ENCODE measurements at regions not wholly inside any gene's neighbourhood (a gene's known extent, or its start where the extent isn't known, plus 50 kb on each side); places are given as distances from the start of the nearest gene placed in this dataset.

DNA sequence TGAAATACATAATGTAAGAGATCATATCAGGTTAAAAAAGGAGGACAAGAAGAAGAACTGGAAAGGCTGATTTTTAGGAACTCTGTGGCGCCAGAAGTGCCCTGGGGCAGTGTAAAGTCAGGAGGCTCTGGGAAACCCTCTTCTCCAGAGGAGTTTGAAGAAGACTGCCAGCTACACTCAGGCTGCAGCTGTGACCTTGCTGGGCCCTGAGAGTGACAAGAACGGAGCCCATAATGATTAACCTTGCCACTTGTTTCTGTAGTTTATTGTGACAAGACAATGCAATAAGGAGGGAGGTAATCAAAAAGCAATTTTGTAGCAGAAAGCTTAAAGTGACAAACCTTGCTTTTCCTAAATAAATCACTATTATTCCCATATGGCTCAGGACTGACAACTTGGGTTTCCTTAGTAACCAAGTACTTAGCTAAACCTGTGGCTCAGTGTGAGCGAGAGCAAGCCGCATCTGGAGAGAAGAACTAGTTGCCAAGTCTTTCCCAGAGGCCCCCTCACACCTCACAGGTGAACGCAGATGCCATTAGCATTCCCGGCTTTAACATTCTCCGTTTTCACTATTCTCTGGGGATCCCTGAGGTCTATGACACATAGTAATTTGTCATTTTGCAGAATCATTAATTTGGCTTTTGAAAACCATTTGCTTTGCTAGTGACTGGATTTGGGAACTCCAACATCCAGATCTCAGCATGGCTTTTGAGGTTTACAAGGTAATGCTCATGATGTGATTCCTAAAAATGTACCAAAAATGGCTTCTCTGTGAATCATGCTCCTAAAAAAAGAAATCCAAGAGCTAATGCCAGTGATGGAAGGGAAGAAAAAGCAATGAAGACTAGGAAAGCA lies 115.9 kb downstream of the OMA1 start:
- no peak for ATAC-seq

DNA sequence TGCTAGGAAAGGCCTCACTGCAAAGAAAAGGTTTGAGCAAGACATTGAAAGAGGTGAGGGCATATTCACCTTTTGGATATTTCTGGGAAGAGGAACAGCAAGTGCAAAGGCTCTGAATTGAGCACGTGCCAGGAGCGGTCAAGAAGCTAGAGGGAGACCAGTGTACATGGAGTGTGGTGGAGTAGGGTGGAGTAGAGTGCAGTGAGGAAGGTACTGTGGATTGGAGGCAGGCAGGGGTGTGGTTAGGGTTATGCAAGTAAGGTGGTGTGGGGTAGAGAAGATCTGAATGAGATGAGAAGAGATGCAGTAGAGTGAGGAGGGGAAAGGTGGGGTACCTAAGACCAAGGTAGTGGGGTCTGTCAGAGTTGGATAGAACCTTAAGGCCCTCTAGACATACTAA lies 119.6 kb downstream of the OMA1 start:
- TF ChIP-seq POLR2A (IDR thresholded peaks at IDR 0.05) = no peak
- TF ChIP-seq, protein P1, sequence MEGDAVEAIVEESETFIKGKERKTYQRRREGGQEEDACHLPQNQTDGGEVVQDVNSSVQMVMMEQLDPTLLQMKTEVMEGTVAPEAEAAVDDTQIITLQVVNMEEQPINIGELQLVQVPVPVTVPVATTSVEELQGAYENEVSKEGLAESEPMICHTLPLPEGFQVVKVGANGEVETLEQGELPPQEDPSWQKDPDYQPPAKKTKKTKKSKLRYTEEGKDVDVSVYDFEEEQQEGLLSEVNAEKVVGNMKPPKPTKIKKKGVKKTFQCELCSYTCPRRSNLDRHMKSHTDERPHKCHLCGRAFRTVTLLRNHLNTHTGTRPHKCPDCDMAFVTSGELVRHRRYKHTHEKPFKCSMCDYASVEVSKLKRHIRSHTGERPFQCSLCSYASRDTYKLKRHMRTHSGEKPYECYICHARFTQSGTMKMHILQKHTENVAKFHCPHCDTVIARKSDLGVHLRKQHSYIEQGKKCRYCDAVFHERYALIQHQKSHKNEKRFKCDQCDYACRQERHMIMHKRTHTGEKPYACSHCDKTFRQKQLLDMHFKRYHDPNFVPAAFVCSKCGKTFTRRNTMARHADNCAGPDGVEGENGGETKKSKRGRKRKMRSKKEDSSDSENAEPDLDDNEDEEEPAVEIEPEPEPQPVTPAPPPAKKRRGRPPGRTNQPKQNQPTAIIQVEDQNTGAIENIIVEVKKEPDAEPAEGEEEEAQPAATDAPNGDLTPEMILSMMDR (IDR thresholded peaks at IDR 0.05 in 4 of 5, conservative IDR thresholded peaks at IDR 0.05 in 1 of 5) = no peak
- Histone ChIP-seq H3K9me3 (no peaks in the 10 kb centered on the region), H3K27me3 (no peaks in the 10 kb centered on the region), H3K4me1 (no peaks in the 10 kb centered on the region), H3K36me3 (no peaks in the 10 kb centered on the region), H3K27ac (no peak overlapping the region), H3K4me3 (no peak overlapping the region)
- intact Hi-C loops (cut with DNase I; ENCODE audit: low total_unique reads) = no loop called here
- ATAC-seq (no peak), DNase-seq (no peak)
- in situ Hi-C loops (cut with MboI; ENCODE audit: low sequenced_read_pairs in 4 of 4) = no loop called here

More for the DNA sequence above, 115.9 kb downstream of the OMA1 start:
- TF ChIP-seq, protein P1 (IDR thresholded peaks at IDR 0.05 in 4 of 5, conservative IDR thresholded peaks at IDR 0.05 in 1 of 5) = no peak
- TF ChIP-seq POLR2A (IDR thresholded peaks at IDR 0.05) = no peak
- no peak for DNase-seq
- intact Hi-C loops (cut with DNase I; ENCODE audit: low total_unique reads) = no loop called here
- Histone ChIP-seq H3K27me3 (no peaks in the 10 kb centered on the region), H3K27ac (no peak overlapping the region), H3K4me1 (no peaks in the 10 kb centered on the region), H3K4me3 (no peak overlapping the region), H3K36me3 (no peaks in the 10 kb centered on the region), H3K9me3 (no peaks in the 10 kb centered on the region)
- in situ Hi-C loops (cut with MboI; ENCODE audit: low sequenced_read_pairs in 4 of 4) = no loop called here

DNA sequence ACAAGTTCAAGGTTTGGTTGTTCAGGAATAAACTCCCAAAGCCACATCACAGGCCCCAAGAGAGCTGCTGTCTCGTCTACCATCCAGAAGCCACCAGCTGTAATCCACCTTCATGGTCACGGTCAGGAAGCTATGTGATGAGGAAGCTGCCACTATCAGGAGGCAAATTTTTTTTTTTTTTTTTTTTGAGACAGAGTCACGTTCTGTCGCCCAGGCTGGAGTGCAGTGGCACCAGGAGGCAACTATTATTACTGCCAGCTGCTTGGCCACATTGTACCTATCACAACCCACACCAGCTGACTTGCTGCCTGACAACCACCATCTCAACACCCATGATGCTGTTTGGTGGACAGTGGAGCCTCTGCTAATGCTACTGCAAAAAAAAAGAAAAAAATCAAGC lies 124.1 kb downstream of the OMA1 start:
- in situ Hi-C loops (cut with MboI; ENCODE audit: low sequenced_read_pairs in 4 of 4) (no loop called here), intact Hi-C loops (cut with DNase I; ENCODE audit: low total_unique reads) (no loop called here)
- H3K27me3 ChIP-seq = no peaks in the 10 kb centered on the region
- no peaks in the 10 kb centered on the region for H3K9me3 ChIP-seq
- TF ChIP-seq, protein P1 (IDR thresholded peaks at IDR 0.05 in 4 of 5, conservative IDR thresholded peaks at IDR 0.05 in 1 of 5) = no peak
- no peak for TF ChIP-seq POLR2A (IDR thresholded peaks at IDR 0.05)
- no peaks in the 10 kb centered on the region for H3K4me1 ChIP-seq
- no peak overlapping the region for H3K4me3 ChIP-seq
- H3K27ac ChIP-seq = no peak overlapping the region
- no peak for DNase-seq
- H3K36me3 ChIP-seq = no peaks in the 10 kb centered on the region
- ATAC-seq = no peak

DNA sequence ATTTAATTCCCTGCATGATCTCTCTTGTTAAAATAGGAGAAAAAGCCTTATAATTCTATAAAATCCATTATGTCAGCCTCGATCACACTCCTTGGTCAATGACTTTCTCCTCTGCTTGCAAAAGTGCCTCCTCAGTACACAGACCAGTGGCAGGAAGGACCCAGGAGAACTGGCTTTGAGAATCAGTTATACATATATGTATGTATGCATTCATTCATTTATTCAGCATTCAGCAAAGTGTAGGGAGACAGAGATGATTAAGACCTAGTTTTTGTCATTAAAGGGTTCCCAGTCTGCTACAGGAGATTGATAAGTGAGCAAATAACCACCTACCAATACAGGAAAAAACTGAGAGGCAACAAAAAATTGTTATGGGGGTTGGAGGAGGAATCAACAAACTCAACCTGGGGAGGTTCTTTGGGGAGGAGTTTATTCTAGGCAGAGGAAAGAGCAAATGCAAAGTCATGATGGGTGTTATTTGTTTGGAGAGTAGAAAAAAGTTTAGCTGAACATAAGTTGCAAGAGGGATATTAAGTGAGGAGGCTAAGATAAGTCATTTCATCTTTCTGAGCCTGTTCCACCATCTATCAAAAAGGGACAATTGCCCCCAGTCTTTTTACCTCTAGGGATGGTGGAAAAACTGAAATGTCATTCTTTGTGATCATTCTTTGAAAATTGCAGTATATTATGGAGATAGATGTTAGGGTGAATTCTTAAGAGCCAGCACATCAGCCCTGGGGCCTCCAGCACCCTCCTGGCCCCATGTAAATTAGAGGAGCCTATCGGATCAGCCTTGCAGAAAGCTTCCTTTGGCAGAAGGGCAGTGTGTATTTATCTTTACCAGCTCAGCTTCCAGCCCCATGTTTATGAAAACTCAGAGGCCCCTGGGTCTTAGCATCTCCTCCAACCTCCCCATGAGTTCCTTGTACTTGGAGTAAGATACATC lies 128.0 kb downstream of the OMA1 start:
- Histone ChIP-seq H3K4me3 (no peak overlapping the region), H3K27ac (no peak overlapping the region), H3K4me1 (no peaks in the 10 kb centered on the region), H3K36me3 (no peaks in the 10 kb centered on the region), H3K27me3 (no peaks in the 10 kb centered on the region), H3K9me3 (no peaks in the 10 kb centered on the region)
- ATAC-seq (no peak), DNase-seq (no peak)
- TF ChIP-seq POLR2A (IDR thresholded peaks at IDR 0.05) = no peak
- TF ChIP-seq, protein P1 (IDR thresholded peaks at IDR 0.05 in 4 of 5, conservative IDR thresholded peaks at IDR 0.05 in 1 of 5) = no peak
- in situ Hi-C loops (cut with MboI; ENCODE audit: low sequenced_read_pairs in 4 of 4) (no loop called here), intact Hi-C loops (cut with DNase I; ENCODE audit: low total_unique reads) (no loop called here)
